Hematopoietic multipotent progenitor cell treated with erythropoietin and hydrocortisone succinate and interleukin-3 and kit ligand, for 8 days (in vitro differentiated cells): ENCODE measurements at regions not wholly inside any gene's neighbourhood (a gene's known extent, or its start where the extent isn't known, plus 50 kb on each side); places are given as distances from the start of the nearest gene placed in this dataset.

Experiments
- DNase-seq: peaks from one replicate; pipeline ENCODE4 v3.0.0-alpha.2; 2015

DNA sequence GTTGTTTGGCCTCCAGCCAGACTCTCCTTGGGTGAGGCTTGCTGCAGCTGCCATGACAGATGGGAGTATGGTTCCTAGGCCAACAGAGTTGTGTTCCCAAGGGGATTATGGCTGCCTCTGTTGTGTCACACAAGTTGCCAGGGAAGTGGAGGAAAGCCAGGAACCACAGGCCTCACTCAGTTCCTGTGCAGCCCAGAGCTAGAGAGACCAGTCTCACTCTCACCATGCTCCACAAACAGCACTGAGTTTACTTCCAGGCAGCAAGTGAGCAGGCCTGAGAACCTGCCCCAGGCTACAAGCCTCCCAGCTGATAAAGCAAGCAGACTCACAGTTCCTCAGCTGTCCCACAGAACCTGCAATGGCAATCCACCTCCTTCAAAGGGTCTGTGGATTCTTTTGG lies 273.6 kb upstream of the TAS2R1 start:
- no peak for DNase-seq

- peak; percentile 7 for DNase-seq
Measured at GRCh38 chr5:9898319-9898718, 268.2 kb upstream of the TAS2R1 start.

- no peak for DNase-seq
Measured at GRCh38 chr5:9895302-9895645, 265.1 kb upstream of the TAS2R1 start.

GRCh38 chr5:9894571-9895301 lies 264.6 kb upstream of the TAS2R1 start:
- DNase-seq: no peak

GRCh38 chr5:9892696-9893095 lies 262.5 kb upstream of the TAS2R1 start:
- no peak for DNase-seq

- no peak for DNase-seq
Measured at GRCh38 chr5:9889511-9889910, 259.4 kb upstream of the TAS2R1 start.

GRCh38 chr5:9888501-9888901 lies 258.4 kb upstream of the TAS2R1 start:
- DNase-seq: no peak

DNA sequence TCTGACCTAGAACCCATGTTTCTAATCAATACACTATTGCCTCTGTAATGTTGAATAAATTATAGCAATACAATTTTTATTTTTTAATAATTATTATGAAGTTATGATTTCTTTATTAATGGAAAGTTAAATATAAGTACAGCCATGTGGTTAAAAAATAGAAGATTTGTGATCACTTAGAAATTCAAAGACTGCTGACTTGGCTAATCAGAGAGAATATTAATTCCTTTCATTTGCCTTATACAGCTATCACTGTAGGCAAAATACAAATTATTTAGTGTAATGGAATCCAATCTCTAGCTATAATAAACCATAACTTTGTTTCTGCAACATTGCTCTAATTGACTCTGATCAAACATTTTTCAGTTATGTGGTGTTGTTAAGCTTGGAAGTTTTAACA lies 255.0 kb upstream of the TAS2R1 start:
- DNase-seq: no peak

- no peak for DNase-seq
Measured at GRCh38 chr5:9878206-9878605, 248.1 kb upstream of the TAS2R1 start.

DNA sequence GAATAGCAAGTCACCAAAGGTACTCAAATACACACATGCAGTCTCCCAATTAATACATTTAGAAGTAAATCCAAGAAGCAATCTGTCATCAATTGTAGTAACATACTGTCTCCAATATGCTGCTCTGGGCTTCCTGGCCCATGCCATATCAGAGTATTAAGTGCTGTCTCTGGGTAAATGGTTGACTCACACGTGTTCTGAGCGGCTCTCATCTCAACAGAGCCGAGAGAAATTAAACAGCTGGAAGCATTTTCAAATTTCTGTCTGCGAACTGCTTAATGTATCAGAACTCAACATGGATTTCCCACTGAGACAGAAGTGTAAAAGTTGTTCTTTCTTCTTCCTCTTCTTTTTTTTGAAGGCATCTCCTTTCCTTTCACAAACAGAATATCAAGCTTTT lies 247.3 kb upstream of the TAS2R1 start:
- no peak for DNase-seq

DNA sequence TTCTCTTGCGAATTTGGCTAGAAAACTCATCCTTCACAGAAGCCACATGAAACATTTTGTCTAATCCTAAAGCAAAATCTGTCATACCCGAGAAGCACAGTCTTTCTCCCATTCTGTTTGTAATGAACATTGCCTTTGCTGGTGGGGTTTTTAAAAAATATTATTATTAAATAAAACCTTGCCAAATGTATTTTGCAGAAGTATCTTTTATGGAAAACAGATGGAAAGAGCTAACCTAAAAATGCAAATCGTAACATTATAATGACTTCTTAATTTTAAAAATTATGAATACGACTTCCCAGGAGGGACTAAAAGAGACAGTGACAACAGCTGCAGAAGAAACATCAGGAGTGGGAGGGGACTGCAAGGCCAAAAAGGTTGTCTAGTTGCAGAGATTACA lies 246.3 kb upstream of the TAS2R1 start:
- no peak for DNase-seq

- DNase-seq: no peak
Measured at GRCh38 chr5:9869616-9870288, 239.6 kb upstream of the TAS2R1 start.

- no peak for DNase-seq
Measured at GRCh38 chr5:9865574-9865973, 235.4 kb upstream of the TAS2R1 start.

DNA sequence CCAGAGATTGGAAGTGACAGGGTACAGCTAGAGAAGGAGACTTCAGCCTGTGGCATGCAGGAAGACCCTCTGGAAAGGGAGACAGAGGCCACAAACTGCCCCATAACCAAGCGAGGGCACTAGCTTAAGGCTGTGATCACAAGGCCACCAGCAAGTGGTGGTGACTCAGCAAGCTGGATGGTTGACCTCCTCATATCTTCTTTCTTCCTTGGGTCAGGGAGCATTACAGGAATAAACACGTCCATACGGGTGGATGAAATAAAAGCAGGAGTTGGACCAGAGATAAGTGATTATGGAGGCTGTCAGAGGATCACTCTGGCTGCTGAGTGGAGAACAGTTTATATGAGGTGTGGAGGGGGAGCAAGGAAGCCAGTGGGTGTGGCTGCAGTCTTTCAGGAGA lies 234.6 kb upstream of the TAS2R1 start:
- no peak for DNase-seq

DNA sequence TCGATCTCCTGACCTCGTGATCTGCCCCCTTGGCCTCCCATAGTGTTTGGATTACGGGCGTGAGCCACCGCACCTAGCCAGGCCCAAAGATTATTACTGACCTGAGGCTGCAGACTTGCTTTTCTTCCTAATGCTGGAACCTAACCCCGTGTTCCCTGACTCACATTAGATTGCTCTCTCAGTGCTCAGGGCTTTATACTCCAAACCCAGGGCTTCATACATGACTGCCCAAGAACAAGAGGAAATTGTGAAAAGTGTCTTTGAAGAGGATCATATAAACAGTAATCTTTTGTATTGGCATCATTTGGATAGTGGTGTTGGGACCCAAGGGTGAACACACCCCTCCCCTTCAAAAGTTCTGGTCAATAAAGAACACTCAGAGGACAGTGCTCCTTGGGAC lies 233.3 kb upstream of the TAS2R1 start:
- DNase-seq: no peak

DNA sequence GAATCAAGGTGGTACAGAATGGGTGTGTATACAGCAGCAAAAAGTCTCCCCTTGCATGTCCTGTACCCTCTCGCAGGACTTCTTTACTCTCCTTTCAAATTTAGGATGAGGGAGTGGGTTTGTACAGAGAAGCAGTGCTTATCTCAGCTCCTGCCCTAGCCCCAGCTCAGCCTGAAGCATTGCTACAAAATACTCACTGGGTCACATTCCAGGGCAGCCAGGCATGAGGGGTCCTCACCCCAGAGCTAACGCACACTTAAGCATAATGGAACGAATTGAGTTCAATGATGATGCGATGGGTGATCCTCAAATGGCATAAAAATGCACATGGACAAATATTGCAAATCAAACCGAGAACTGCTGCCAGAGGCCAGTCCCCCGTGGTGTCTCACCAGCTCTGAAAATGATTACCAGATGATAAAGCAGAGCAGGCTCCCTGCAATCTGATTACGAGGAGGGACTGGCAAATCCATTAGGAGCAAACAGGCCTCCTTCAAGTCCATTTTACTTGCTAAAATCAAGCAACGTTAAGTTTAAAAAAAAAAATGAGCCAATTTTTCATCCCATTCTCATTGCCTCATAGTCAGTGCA lies 231.6 kb upstream of the TAS2R1 start:
- DNase-seq: no peak

- no peak for DNase-seq
Measured at GRCh38 chr5:9859808-9860207, 229.7 kb upstream of the TAS2R1 start.

GRCh38 chr5:9858043-9858442 lies 227.9 kb upstream of the TAS2R1 start:
- no peak for DNase-seq

- no peak for DNase-seq
Measured at GRCh38 chr5:9853309-9853708, 223.2 kb upstream of the TAS2R1 start.

DNA sequence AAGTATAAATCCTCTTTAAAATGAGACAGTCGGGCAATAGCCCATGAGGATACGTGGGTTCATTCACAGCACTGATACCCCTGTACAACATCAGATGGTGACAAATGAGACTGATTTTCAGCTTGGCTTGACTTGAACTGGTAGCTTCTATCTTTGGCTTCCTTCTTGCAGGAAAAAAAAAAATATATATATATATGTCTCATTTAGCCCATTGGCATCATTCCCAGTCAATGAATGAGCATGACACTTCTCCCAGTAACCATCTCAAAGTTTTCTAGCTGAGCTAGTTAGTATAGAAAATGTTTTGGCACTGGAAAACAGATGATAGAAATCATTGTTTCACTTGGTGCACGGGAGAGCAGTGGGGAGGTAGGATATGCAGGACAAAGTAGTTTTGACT lies 222.5 kb upstream of the TAS2R1 start:
- no peak for DNase-seq

- no peak for DNase-seq
Measured at GRCh38 chr5:9851458-9851857, 221.3 kb upstream of the TAS2R1 start.

- no peak for DNase-seq
Measured at GRCh38 chr5:9850456-9850855, 220.3 kb upstream of the TAS2R1 start.

DNA sequence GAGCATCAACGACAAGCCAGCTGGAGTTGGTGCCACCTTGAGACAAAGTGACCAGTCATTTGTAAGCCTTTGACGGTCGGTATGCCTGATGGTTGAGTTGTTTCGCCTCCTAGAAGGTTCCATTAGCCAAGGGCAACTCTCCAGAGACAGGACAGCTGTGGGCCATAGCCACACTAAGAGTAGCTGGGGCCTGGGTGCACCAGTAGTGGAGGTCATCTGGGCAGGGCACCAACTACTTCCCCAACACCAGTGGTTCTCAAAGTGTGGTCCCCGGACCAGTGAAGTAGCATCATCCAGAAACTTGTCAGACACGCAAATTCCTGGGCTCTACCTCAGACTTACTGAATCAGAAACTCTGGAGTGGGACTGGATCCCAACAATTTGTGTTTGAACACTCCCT lies 217.5 kb upstream of the TAS2R1 start:
- no peak for DNase-seq

DNA sequence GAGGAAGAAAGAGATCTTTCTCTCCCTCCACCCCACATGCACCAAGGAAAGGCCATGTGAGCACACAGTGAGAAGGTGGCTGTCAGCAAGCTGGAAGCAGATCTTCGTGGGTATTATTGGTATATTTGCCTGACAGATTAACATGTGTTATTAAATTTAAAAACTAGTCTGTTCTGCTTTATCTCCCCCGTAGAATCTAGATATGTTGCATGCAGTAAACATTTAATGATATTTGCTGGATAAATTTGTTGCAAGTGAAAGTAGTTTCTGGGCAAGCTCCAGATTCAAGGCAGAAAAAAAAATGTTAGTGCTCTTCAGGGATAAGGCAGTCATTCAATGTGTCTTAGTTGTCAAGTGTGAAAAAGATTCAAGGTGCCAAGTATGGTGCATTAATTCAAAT lies 215.0 kb upstream of the TAS2R1 start:
- no peak for DNase-seq
